CD4-positive, alpha-beta T cell treated with Interleukin-2 at 100 ng/mL for 4 hours (primary cell): ENCODE measurements at regions not wholly inside any gene's neighbourhood (a gene's known extent, or its start where the extent isn't known, plus 50 kb on each side); places are given as distances from the start of the nearest gene placed in this dataset.
"Not testable (repeated sequence)": the region's sequence is repeated elsewhere in the genome, so short reads cannot be mapped to it uniquely, and the experiment has no call there.

Experiments used
- DNase-seq: peaks from one replicate; pipeline ENCODE4 v3.0.0-alpha.2; 2020; ENCODE audit warnings: low spot score

GRCh38 chr10:33036670-33037069 is 78.6 kb upstream of the ITGB1 start:
- no peak for DNase-seq

- DNase-seq, result no peak
These were observed 77.4 kb upstream of the ITGB1 start for GRCh38 chr10:33035411-33035810.

GRCh38 chr10:33034931-33035330 is 76.9 kb upstream of the ITGB1 start:
- no peak for DNase-seq

GRCh38 chr10:33032654-33033151 is 74.7 kb upstream of the ITGB1 start:
- DNase-seq, result peak; percentile 40

- DNase-seq, result no peak
These were observed 74.0 kb upstream of the ITGB1 start for GRCh38 chr10:33031815-33032653.

GRCh38 chr10:33031171-33031570 is 73.1 kb upstream of the ITGB1 start:
- DNase-seq, result no peak

GRCh38 chr10:33028515-33028914 is 70.5 kb upstream of the ITGB1 start:
- DNase-seq, result peak; percentile 71

- peak; percentile 18 for DNase-seq
These were observed 69.1 kb upstream of the ITGB1 start for GRCh38 chr10:33027088-33027487.

GRCh38 chr10:33026422-33026821 is 68.4 kb upstream of the ITGB1 start:
- DNase-seq, result no peak

GRCh38 chr10:33025910-33026309 is 67.9 kb upstream of the ITGB1 start:
- DNase-seq, result no peak

GRCh38 chr10:33025039-33025438 is 67.0 kb upstream of the ITGB1 start:
- DNase-seq, result peak; percentile 19

GRCh38 chr10:33022691-33023090 is 64.7 kb upstream of the ITGB1 start:
- no peak for DNase-seq

- DNase-seq, result no peak
These were observed 64.1 kb upstream of the ITGB1 start for GRCh38 chr10:33022090-33022489.

- no peak for DNase-seq
These were observed 59.0 kb upstream of the ITGB1 start for GRCh38 chr10:33016988-33017387.

GRCh38 chr10:33015761-33016547 is 57.9 kb upstream of the ITGB1 start:
- DNase-seq, result no peak

GRCh38 chr10:33013331-33013730 is 55.3 kb upstream of the ITGB1 start:
- not testable (repeated sequence) for DNase-seq

GRCh38 chr10:33012306-33012705 is 54.3 kb upstream of the ITGB1 start:
- no peak for DNase-seq

- peak; percentile 80 for DNase-seq
These were observed 52.4 kb upstream of the ITGB1 start for GRCh38 chr10:33010132-33011037.

GRCh38 chr10:33009244-33010131 is 51.5 kb upstream of the ITGB1 start:
- DNase-seq, result no peak

GRCh38 chr10:33008499-33009243 is 50.6 kb upstream of the ITGB1 start:
- peak; percentile 86 for DNase-seq
